Karpas-422 (cell line): ENCODE measurements at regions not wholly inside any gene's neighbourhood (a gene's known extent, or its start where the extent isn't known, plus 50 kb on each side); places are given as distances from the start of the nearest gene placed in this dataset.

Experiments used
- DNase-seq: peaks from one replicate; pipeline ENCODE4 v3.0.0-alpha.2; 2015
- H2AFZ ChIP-seq: fragments of 200-600 bp; sonication (generic); 2 replicates; pipeline ENCODE4 v1.6.1; 2014; ENCODE audit warnings: antibody characterized with exemption, low read length, mixed read lengths
- H3K27ac ChIP-seq: fragments of 200-600 bp; sonication (generic); 2 replicates; pipeline ENCODE4 v1.5.1; 2014; ENCODE audit warnings: mild to moderate bottlenecking, low read length, moderate library complexity
- H3K27me3 ChIP-seq: fragments of 200-600 bp; sonication (generic); 2 replicates; pipeline ENCODE4 v1.6.1; 2014; ENCODE audit warnings: low read length, mixed read lengths
- H3K36me3 ChIP-seq: fragments of 200-600 bp; sonication (generic); 2 replicates; pipeline ENCODE4 v1.6.1; 2014; ENCODE audit warnings: low read length, mixed read lengths; ENCODE audit not compliant: insufficient read depth
- H3K4me1 ChIP-seq: fragments of 200-600 bp; sonication (generic); 2 replicates; pipeline ENCODE4 v1.6.1; 2014; ENCODE audit warnings: mild to moderate bottlenecking, low read length, mixed read lengths
- H3K4me2 ChIP-seq: fragments of 200-600 bp; sonication (generic); 2 replicates; pipeline ENCODE4 v1.6.1; 2014; ENCODE audit warnings: low read length, low read depth, mild to moderate bottlenecking; ENCODE audit not compliant: poor library complexity, severe bottlenecking
- H3K4me3 ChIP-seq: fragments of 200-600 bp; sonication (generic); 2 replicates; pipeline ENCODE4 v1.5.1; 2014; ENCODE audit warnings: mild to moderate bottlenecking, antibody characterized with exemption, low read length, mixed read lengths
- H3K79me2 ChIP-seq: fragments of 200-600 bp; sonication (generic); 2 replicates; pipeline ENCODE4 v1.6.1; 2014; ENCODE audit warnings: mild to moderate bottlenecking, low read length, mixed read lengths
- H3K9ac ChIP-seq: fragments of 200-600 bp; sonication (generic); 2 replicates; pipeline ENCODE4 v1.6.0; 2014; ENCODE audit warnings: low read length
- H3K9me2 ChIP-seq: fragments of 200-600 bp; sonication (generic), shearing (Covaris generic); replicated peaks from 2 replicates; pipeline ENCODE4 v1.6.0; 2014; ENCODE audit warnings: mild to moderate bottlenecking, low read length, moderate library complexity; ENCODE audit not compliant: insufficient read depth
- H3K9me3 ChIP-seq: fragments of 300-700, 200-600 bp; sonication (generic); 2 replicates; pipeline ENCODE4 v1.6.1; 2014; ENCODE audit warnings: low read length, mixed read lengths
- H4K20me1 ChIP-seq: fragments of 200-600 bp; sonication (generic); 2 replicates; pipeline ENCODE4 v1.6.1; 2014; ENCODE audit warnings: mild to moderate bottlenecking, antibody characterized with exemption, low read length, low read depth; ENCODE audit not compliant: insufficient read depth

GRCh38 chr3:110910346-110910955 lies 161.2 kb upstream of the NECTIN3 start:
- Histone ChIP-seq H3K9me2 (no peaks in the 10 kb centered on the region), H3K27me3 (no peaks in the 10 kb centered on the region), H3K27ac (no peak overlapping the region), H3K4me2 (no peak overlapping the region), H3K36me3 (no peaks in the 10 kb centered on the region), H3K9me3 (no peaks in the 10 kb centered on the region), H3K4me1 (no peaks in the 10 kb centered on the region), H3K79me2 (no peaks in the 10 kb centered on the region), H3K9ac (no peak overlapping the region), H4K20me1 (no peaks in the 10 kb centered on the region), H3K4me3 (no peak overlapping the region), H2AFZ (no peak overlapping the region)
- no peak for DNase-seq

- Histone ChIP-seq H3K79me2 (no peaks in the 10 kb centered on the region), H3K27ac (no peak overlapping the region), H3K27me3 (no peaks in the 10 kb centered on the region), H4K20me1 (no peaks in the 10 kb centered on the region), H3K4me1 (no peaks in the 10 kb centered on the region), H3K9ac (no peak overlapping the region), H3K4me3 (no peak overlapping the region), H3K9me2 (no peaks in the 10 kb centered on the region), H3K4me2 (no peak overlapping the region), H3K36me3 (no peaks in the 10 kb centered on the region), H3K9me3 (peaks cover 14% of the 10 kb centered on the region), H2AFZ (no peak overlapping the region)
- no peak for DNase-seq
Observed at GRCh38 chr3:110918963-110919362, 152.7 kb upstream of the NECTIN3 start.

GRCh38 chr3:110925798-110926197 lies 145.8 kb upstream of the NECTIN3 start:
- no peak for DNase-seq
- no peaks in the 10 kb centered on the region for H4K20me1 ChIP-seq
- H2AFZ ChIP-seq = no peak overlapping the region
- no peaks in the 10 kb centered on the region for H3K9me2 ChIP-seq
- no peak overlapping the region for H3K9ac ChIP-seq
- H3K36me3 ChIP-seq = no peaks in the 10 kb centered on the region
- H3K27ac ChIP-seq = no peak overlapping the region
- no peak overlapping the region for H3K4me2 ChIP-seq
- H3K4me3 ChIP-seq = no peak overlapping the region
- H3K9me3 ChIP-seq = peaks cover 13% of the 10 kb centered on the region; the same call in 1 of the 2 replicates
- no peaks in the 10 kb centered on the region for H3K4me1 ChIP-seq
- no peaks in the 10 kb centered on the region for H3K27me3 ChIP-seq
- no peaks in the 10 kb centered on the region for H3K79me2 ChIP-seq

GRCh38 chr3:110928016-110928662 lies 143.5 kb upstream of the NECTIN3 start:
- Histone ChIP-seq H3K27me3 (no peaks in the 10 kb centered on the region), H3K9ac (no peak overlapping the region), H3K4me1 (no peaks in the 10 kb centered on the region), H2AFZ (no peak overlapping the region), H3K4me2 (no peak overlapping the region), H3K27ac (no peak overlapping the region), H3K79me2 (no peaks in the 10 kb centered on the region), H4K20me1 (no peaks in the 10 kb centered on the region), H3K9me3 (peaks cover 9% of the 10 kb centered on the region; the same call in 1 of the 2 replicates), H3K36me3 (no peaks in the 10 kb centered on the region), H3K9me2 (no peaks in the 10 kb centered on the region), H3K4me3 (no peak overlapping the region)
- DNase-seq = no peak

GRCh38 chr3:110929816-110930215 lies 141.8 kb upstream of the NECTIN3 start:
- H3K4me3 ChIP-seq = no peak overlapping the region
- no peak overlapping the region for H3K4me2 ChIP-seq

GRCh38 chr3:110932567-110932966 lies 139.0 kb upstream of the NECTIN3 start:
- Histone ChIP-seq H3K9me2 (no peaks in the 10 kb centered on the region), H3K36me3 (no peaks in the 10 kb centered on the region), H3K9ac (no peak overlapping the region), H3K27me3 (no peaks in the 10 kb centered on the region), H3K4me2 (no peak overlapping the region), H3K27ac (no peak overlapping the region), H3K79me2 (no peaks in the 10 kb centered on the region), H3K4me3 (no peak overlapping the region), H3K9me3 (peaks cover 7% of the 10 kb centered on the region; the same call in 1 of the 2 replicates), H3K4me1 (no peaks in the 10 kb centered on the region), H4K20me1 (no peaks in the 10 kb centered on the region), H2AFZ (no peak overlapping the region)
- no peak for DNase-seq

More at GRCh38 chr3:110929816-110930215, 141.8 kb upstream of the NECTIN3 start:
- Histone ChIP-seq H3K9me3 (peaks cover 7% of the 10 kb centered on the region; the same call in 1 of the 2 replicates), H3K9me2 (no peaks in the 10 kb centered on the region), H2AFZ (no peak overlapping the region), H3K36me3 (no peaks in the 10 kb centered on the region), H3K4me1 (no peaks in the 10 kb centered on the region), H4K20me1 (no peaks in the 10 kb centered on the region), H3K79me2 (no peaks in the 10 kb centered on the region), H3K27me3 (no peaks in the 10 kb centered on the region), H3K9ac (no peak overlapping the region), H3K27ac (no peak overlapping the region)
- DNase-seq = no peak

- H3K9ac ChIP-seq = no peak overlapping the region
- H3K79me2 ChIP-seq = no peaks in the 10 kb centered on the region
- no peaks in the 10 kb centered on the region for H3K4me1 ChIP-seq
- H3K4me2 ChIP-seq = no peak overlapping the region
- H3K9me3 ChIP-seq = peaks cover 11% of the 10 kb centered on the region; the same call in 1 of the 2 replicates
- H3K36me3 ChIP-seq = no peaks in the 10 kb centered on the region
- H3K9me2 ChIP-seq = no peaks in the 10 kb centered on the region
- DNase-seq = no peak
- H3K27ac ChIP-seq = no peak overlapping the region
- no peaks in the 10 kb centered on the region for H4K20me1 ChIP-seq
- H2AFZ ChIP-seq = no peak overlapping the region
- H3K27me3 ChIP-seq = no peaks in the 10 kb centered on the region
- no peak overlapping the region for H3K4me3 ChIP-seq
Observed at GRCh38 chr3:110933821-110934426, 137.7 kb upstream of the NECTIN3 start.

GRCh38 chr3:110938629-110939028 lies 133.0 kb upstream of the NECTIN3 start:
- H3K4me1 ChIP-seq = no peaks in the 10 kb centered on the region
- no peak overlapping the region for H3K4me3 ChIP-seq
- no peak overlapping the region for H3K4me2 ChIP-seq
- no peaks in the 10 kb centered on the region for H4K20me1 ChIP-seq
- H3K79me2 ChIP-seq = no peaks in the 10 kb centered on the region
- no peak overlapping the region for H3K27ac ChIP-seq
- H3K9ac ChIP-seq = no peak overlapping the region
- no peaks in the 10 kb centered on the region for H3K36me3 ChIP-seq
- H2AFZ ChIP-seq = no peak overlapping the region
- peaks cover 12% of the 10 kb centered on the region for H3K9me3 ChIP-seq
- no peaks in the 10 kb centered on the region for H3K9me2 ChIP-seq
- no peak for DNase-seq
- H3K27me3 ChIP-seq = no peaks in the 10 kb centered on the region
